ENCODE measurements at regions not wholly inside any gene's neighbourhood (a gene's known extent, or its start where the extent isn't known, plus 50 kb on each side); places are given as distances from the start of the nearest gene placed in this dataset.
"Not testable (repeated sequence)": the region's sequence is repeated elsewhere in the genome, so short reads cannot be mapped to it uniquely, and the experiment has no call there.

DNA sequence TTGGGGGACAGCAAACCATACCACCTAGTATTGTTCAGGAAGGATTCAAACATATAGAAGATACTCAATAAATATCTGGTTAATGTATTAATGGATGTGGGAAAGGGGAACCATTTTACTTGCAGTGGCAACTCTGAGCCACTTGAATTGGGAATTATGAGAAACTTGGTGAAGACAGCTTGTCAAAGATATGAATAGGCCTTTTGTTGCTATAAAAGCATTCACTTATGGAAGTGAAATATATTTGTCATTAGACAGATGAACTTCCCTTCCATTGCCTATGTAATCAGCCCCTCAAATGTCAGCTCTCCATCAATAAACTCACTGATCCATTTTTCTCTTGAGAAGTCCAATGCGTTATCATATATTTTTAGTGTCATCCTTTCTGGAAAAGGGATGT is 56.1 kb downstream of the GPR85 start:
- no peak for DNase-seq

DNA sequence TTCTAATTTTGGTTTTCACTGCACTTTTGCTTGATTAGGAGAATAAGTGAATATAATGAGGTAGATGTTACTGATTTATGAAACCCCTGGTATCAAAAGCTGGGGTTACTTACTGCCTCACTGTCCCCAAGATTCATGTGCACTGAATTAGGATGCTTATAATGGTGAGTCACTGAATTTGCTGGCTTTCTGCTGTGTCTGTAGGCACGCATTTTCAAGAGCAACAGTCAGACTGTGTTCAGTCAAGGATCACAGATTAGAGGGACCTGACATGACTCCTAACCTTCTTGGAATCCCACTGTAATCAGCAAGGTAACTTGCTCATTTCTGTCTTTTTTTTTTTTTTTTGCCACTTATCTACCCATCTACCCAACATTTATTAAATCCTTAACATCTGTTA is 59.7 kb downstream of the GPR85 start:
- no peak for DNase-seq

DNA sequence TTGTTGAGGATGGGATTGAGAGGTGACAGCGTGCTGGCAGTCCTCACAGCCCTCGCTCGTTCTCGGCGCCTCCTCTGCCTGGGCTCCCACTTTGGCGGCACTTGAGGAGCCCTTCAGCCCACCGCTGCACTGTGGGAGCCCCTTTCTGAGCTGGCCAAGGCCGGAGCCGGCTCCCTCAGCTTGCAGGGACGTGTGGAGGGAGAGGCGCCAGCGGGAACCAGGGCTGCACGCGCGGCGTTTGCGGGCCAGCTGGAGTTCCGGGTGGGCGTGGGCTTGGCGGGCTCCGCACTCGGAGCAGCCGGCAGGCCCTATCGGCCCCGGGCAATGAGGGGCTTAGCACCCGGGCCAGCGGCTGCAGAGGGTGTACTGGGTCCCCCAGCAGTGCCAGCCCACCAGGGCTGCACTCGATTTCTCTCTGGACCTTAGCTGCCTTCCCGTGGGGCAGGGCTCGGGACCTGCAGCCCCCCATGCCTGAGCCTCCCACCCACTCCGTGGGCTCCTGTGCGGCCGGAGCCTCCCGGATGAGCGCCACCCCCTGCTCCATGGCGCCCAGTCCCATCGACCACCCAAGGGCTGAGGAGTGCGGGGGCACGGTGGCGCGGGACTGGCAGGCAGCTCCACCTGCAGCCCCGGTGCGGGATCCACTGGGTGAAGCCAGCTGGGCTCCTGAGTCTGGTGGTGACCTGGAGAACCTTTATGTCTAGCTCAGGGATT is 69.3 kb downstream of the GPR85 start:
- DNase-seq, result not testable (repeated sequence)

DNA sequence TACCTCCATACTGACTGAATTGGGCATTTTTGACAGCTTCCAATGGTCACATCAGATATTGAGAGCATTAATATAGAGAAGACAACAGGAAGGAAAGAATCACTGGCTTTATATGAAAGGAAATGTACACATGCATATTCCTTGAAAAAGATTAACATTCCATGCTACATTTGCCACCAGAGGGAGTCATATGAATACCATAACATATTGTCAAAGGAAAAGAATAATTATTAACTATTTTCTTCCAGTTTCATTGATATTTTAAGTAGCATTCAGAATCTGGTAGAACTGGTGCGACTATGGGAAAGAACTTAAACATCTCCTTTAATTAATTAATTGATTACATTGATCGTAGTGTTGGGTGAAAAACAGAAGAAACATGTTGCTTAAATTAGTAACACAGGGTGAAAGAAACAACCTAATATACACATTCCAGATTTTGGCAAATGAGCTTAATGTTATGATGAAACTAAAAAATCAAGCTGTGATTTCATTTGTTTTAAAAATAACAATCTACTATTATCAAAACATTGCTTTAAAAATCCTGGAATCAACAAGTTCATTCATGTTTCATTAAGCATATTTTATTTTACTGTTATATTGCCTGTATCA is 71.5 kb downstream of the GPR85 start:
- DNase-seq, result no peak

DNA sequence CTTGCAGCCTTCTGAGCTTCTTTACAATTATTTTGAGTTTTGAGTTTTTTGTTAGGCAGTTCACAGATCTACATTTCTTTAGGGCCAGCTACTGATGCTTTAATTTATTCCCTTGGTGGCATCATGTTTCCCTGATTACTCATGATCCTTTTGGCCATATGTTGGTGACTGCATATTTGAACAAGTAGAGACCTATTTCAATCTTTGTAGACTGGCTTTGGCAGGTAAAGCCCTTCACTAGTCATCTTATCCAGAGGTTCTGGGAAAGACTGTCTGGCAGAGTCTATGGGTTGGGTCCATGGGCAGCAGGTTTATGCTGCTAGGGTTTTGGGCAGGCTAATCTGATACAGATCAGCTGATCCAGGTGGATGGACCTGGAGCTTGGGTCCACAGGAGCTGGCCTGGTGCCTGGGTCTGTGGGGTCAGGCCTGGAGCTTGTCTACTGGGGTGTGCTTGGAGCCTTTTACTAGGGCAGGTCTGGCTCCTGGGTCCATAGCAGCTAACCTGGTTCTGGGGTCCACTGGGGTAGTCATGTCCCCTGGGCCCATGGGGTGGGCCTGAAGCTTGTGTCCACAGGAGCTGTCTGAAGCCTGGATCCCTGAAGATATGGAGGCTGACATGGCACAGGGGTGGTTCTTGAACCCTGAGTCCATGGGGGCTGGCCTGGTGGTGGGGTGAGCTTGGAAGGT is 72.7 kb downstream of the GPR85 start:
- no peak for DNase-seq

DNA sequence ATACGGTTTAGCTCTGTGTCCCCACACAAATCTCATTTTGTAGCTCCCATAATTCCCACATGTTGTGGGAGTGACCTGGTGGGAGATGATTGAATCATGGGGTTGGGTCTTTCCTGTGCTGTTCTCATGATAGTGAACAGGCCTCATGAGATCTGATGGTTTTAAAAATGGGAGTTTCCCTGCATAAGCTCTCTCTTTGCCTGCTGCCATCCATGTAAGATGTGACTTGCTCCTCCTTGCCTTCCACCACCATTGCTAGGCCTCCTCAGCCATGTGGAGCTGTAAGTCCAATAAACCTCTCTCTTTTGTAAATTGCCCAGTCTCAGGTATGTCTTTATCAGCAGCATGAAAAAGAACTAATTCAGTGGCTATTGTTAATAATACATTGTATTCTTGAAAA is 73.8 kb downstream of the GPR85 start:
- not testable (repeated sequence) for DNase-seq

DNA sequence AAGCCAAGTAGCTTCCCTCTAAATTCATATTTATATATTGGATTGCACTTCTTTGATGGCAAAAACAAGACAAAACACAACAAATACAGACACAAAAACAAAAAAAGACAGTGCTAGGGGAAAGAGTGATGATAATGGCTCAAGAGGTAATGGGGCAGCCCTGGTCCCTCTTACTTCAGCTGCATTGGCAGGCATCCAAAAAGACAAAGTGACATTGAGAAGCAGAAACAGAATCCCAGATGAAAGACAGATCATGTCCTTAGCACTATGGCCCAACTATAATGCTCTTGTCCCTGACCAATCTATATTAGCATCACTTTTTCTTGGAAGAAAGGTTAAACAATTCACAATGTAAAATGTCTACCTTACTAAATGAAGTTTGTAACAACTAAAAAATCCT is 76.2 kb downstream of the GPR85 start:
- DNase-seq, result no peak

DNA sequence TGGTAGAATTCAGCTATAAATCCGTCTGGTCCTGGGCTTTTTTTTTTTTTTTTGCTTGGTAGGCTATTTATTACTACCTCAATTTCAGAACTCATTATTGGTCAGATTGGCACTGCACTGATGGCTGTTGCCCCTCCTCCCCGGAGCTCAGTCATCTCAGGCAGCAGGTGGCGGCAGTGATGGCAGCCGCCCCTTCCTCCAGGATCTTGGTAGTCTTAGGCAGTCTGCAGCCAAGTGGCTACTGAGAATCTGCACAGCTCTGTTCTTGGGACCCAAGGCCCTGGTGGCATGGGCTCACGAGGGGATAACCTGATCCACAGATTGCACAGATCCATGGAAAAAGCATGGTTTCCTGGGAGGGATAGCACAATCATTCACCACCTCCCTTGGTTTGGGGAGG is 77.9 kb downstream of the GPR85 start:
- DNase-seq, result no peak

DNA sequence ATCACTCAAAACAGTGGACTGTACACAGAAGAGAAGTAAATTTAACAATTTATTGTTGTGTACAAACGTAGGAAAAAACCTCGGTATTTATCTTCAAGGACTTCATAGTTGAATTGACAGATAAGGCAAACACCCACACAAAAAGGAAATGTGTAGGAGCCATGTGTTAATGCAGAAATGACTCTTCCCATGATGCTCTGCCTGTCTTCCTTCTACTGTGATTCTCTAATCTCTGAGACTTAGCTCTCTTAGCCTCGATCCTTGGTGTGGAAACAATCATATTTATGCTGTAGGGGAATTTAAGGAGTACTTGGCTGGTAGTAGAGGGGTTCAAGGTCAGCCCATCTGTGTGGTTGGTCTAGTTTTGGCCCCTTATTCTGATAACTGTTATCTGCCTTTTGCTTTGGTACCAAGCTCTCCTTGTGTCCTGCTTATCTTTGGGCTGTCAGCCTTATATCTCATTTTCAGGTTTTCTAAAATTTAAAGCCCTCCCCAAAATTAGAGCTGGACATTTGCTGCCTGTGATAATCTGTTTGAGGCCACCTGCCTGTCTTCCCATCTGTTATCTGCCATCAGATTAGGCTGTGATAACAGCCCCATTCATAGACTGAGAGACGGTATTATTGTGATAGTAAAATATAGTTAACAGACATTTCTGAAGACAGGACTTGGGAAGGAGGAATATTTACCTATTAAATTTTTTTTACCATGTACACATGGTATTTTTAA is 81.7 kb downstream of the GPR85 start:
- DNase-seq, result no peak

DNA sequence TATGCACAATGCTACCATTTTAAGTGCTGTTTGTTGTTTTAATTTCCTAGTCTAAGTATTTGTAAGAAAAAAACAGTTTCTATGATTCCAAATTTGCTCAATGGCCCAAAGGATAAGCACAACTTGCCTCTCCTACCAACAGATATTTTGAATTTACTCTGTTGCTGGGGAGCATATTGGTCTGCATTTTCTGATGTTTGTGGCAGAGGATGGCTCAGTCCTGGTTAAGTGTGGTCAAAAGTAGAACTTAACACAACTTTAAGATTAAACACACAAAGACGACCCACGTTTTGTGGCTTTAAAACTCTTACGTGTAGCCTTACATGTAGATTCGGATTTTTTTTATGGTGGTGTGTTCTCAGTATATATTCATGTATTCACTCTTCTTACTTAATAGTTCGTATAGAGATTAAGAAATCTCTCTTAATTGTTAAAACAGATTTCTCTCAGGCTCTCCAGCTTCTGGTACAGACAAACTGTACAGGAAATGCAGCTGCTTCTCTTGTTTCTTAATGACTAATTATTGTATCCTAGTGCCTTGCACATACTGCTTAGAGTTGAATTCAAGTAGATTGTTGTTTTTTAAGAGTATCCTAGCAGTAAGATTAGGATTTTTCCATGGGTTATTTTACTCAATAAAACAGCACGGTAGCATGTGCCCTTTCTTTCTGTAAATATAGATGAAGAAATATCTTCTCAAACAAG is 86.2 kb downstream of the GPR85 start:
- no peak for DNase-seq

DNA sequence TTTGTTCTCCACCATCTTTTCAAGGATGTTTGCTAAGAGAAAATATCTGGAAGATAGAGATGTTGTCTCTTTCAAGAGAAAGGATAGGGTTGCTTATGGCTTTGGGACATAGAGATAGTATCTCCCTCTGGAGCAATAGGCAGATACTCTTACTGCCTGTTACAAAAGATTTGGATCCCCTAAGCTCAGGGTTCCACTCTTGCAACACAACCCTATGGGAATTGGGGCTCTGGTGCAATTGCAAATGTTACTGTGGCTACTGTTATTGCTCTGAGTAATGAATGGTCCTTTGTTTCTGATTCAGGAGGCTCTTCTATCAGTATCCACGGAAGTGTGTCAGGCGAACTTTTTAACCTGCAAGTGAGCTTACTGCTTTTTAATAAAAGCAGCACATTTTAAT is 88.8 kb downstream of the GPR85 start:
- DNase-seq, result no peak

DNA sequence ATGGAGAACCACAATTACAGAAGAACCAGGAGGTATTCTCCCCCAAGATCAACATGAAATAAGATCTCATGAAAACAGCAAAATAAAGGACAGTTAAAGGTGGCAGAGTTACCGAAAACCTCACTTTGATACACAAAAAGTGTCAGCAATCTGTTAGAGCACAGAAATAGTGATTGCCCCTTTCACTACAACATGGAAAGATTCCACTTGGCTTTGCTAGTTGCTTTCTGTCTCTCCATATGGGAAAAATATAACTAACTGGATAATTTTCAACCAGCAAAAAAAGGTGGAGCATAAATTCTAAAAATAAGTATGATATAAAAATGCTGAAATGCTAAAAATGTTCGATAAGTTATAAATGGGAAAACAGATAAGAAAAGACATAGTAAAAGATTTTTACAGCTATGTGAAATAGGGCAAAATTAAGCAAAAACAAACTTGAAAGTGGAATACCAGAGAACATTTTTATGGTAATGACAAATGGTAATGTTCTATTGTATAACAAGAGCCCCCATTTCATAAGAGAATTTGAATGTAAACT is 90.2 kb downstream of the GPR85 start:
- no peak for DNase-seq

DNA sequence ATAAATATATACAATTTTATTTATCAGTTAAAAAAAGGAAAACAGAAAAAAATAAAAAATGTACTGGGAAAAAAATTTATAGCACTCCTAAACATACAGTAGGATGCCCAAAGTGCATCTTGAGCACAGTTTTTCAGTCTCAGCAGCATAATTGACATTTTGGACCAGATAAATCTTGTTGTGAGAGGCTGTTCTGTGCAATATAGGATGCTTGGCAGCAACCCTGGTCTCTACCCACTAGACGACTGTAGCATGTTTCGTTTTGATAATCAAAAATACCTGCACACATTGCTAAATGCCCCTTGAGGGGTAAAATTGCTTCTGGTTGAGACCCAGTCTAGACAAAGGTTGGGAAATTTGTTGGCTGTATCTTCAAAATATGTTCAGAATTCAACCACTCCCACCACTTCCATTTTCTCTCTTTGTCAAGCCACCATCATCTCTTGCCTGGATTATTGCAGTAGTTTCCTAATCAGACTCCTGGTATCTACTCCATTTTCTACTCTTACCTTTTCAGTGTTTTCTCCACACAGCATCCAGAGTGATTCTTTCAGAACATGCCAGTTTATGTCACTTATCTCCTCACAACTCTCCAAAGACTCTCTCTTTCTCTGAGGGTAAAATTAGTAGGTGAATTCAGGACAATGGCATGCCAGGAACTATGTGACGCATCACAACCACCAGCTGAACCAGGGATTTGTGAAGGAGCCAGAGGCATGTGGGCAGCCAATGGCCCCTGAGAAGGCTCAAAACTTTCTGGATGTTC is 91.4 kb downstream of the GPR85 start:
- DNase-seq, result no peak

DNA sequence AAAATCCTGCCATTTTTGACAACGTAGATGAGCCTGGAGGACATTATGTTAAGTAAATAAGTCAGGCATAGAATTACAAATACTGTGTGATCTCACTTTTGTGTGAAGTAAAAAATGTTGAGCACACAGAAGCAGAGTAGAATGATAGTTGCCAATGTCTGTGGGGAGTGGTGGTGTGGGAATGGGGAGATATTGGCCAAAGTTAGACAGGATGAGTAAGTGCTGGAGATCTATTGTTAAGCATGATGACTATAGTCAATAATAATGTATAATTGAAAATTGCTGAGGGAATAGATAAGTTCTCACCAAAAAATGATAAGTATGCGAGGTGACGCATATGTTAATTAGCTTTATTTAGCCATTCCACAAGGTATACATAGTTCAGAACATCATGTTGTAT is 92.0 kb downstream of the GPR85 start:
- DNase-seq, result no peak

DNA sequence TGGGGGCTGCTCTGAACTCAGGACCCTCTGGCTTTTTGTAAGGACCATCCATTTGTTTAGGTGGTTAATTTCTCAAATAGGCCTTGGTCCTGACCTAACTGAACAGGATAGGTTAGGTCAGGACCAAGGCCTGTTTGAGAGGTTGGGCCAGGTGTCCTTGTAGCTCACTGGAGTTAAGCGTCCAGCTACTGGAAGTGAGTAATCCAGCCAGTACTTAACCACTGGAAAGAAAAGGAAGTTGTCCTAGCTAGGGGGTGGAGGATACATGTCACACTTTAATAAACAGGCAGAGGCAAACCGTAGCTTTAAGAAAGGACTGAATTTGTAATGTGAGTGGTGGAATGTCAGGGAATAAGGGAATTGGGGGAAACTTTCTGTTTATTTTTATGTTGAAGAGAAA is 96.0 kb downstream of the GPR85 start:
- DNase-seq, result no peak

DNA sequence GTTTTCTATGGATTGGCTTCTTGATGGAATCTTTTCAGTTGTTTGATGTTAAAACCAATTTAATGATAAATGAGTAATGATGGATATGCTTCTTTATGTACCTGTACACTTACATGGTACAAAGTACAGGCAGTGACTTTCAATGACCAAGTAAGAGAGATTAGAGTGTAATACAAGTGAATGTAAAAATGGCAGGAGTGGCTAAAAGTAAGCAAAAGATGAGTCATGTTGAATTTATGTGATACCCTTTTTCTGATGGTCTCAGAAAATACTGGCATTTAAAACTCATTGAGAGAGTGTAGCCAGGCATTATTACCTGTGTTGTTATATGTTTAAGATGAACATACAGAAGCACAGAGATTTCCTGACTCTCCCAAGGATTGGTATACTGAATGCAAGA is 97.1 kb downstream of the GPR85 start:
- DNase-seq, result no peak

DNA sequence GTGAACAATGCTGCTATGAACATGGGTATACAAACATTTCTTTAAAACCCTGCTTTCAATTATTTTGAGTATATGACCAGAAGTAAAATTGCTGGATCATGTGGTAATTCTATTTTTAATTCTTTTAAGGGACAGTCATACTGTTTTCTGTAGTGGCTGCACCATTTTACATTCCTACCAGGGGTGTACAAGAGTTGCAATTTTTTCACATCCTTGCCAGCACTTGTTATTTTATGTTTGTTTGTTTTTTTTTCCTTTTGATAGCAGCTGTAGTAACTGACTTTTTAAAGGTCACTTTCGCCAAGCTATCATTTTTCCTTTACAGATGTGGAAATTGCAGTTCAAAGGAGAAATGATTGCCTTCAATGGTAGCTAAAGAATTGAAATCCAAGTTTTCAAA is 99.5 kb downstream of the GPR85 start:
- DNase-seq, result no peak

DNA sequence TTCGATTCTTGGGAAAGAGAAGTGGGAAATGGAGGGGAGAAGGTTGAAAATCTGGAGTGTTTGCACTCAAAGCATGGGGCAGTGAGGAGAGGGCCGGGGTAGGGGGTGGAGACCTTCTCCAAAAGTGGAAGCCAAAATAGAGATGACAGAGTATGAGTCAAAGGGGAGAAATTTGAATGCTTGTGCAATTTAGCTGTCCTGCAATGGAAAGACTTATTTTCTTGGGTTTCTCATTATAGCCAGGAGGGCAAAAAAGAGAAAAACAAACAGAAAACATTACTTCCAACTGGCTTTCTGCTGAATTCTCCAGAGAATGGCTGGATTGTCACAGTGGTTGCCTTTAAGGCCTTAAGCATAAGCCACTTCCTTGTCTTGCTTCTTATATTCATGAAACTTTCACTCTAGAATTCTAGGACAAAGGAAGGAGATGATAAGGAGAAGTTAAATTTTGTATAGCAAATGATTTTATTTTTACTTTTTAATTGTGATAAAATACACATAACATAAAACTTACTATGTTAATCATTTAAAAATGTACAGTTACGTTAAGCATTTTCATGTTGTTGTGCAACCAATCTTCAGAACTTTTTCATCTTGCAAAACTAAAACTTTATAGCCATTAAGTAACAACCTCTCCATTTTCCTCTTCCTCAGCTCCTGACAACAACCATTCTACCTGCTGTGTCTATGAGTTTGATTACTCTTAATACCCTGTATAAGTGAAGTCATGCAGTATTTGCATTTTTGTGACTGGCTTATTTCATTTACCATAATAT is 100.2 kb downstream of the GPR85 start:
- DNase-seq, result no peak

DNA sequence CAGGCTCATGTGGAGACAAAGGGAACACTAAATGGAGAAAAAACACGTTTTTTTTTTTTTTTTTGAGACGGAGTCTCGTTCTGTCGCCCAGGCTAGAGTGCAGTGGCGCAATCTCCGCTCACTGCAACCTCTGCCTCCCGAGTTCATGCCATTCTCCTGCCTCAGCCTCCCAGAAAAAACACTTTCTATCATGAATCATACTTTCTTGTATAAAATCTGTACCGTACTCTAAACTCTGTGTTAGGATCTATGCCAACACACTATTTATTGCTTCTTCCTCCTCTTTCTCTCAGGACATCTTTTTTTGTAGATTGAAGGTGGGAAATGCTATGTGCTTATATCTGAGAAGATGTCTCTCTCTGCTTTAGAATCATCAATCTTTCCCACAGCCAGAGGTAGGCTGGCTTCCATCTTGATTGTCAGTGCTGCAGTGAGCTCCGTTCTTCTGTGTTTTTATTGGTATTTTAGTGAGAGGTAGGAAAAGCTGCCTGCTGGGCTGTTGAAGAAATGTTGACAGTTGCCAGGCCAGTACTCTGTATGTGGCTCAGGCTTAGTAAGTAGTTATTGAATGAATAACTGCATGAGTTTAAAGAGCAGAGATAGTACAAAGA is 101.1 kb downstream of the GPR85 start:
- no peak for DNase-seq

DNA sequence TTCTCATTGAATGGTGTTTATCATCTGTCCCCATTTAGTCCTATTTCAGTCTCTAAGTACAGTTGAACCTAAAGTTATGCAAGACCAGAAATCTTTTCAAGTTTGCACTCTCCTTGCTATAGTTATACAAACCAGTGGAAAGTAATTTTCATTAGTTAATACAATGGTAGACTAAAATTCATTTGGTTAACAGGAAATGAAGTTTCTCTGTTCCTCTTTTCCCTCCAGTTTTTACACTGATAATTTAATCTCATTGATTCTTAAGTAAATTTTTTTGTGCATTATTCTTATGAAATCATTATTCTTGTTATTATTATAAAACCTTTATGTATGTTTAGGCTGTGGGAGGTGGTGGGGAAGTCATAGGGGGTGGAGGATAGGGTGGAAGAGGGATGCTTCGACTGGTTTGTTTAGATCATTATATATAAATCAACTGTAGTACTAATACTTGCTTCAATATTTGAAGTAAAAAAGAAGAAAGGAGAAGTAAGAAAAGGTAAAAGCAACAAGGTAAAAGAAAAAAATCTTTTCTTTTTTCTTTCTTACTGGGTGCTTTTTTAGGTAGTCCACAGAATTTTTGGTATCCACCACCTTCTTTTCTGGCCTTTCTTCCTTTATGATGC is 104.1 kb downstream of the GPR85 start:
- no peak for DNase-seq
